Uterus (tissue), 2 donors: ENCODE measurements at regions not wholly inside any gene's neighbourhood (a gene's known extent, or its start where the extent isn't known, plus 50 kb on each side); places are given as distances from the start of the nearest gene placed in this dataset.

ENCODE experiments used
- POLR2A ChIP-seq, 2 donors: fragments of 450-650 bp; IDR thresholded peaks; one replicate each; pipeline ENCODE4 v1.6.1; 2016; ENCODE audit warnings: antibody characterized with exemption in 2 of 2, mild to moderate bottlenecking in 1 of 2, moderate library complexity in 1 of 2
- TF ChIP-seq, protein P1 (sequence below), 4 experiments: fragments of 200-600 bp in 2 of 4; fragments of 450-650 bp in 2 of 4; sonication (generic) in 2 of 4; IDR thresholded peaks; one replicate each; pipeline ENCODE4 v1.5.1; 2016 to 2019; ENCODE audit warnings: antibody characterized with exemption in 4 of 4, mild to moderate bottlenecking in 2 of 4, moderate library complexity in 1 of 4

GRCh38 chr7:121501566-121501965 is 105.5 kb upstream of the FAM3C start:
- TF ChIP-seq, protein P1, sequence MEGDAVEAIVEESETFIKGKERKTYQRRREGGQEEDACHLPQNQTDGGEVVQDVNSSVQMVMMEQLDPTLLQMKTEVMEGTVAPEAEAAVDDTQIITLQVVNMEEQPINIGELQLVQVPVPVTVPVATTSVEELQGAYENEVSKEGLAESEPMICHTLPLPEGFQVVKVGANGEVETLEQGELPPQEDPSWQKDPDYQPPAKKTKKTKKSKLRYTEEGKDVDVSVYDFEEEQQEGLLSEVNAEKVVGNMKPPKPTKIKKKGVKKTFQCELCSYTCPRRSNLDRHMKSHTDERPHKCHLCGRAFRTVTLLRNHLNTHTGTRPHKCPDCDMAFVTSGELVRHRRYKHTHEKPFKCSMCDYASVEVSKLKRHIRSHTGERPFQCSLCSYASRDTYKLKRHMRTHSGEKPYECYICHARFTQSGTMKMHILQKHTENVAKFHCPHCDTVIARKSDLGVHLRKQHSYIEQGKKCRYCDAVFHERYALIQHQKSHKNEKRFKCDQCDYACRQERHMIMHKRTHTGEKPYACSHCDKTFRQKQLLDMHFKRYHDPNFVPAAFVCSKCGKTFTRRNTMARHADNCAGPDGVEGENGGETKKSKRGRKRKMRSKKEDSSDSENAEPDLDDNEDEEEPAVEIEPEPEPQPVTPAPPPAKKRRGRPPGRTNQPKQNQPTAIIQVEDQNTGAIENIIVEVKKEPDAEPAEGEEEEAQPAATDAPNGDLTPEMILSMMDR (IDR thresholded peaks at IDR 0.05) = no peak
- TF ChIP-seq POLR2A (IDR thresholded peaks at IDR 0.05) = no peak
